HUES6 (cell line): ENCODE measurements at regions not wholly inside any gene's neighbourhood (a gene's known extent, or its start where the extent isn't known, plus 50 kb on each side); places are given as distances from the start of the nearest gene placed in this dataset.

Experiments
- H3K27ac ChIP-seq: 2 replicates; pipeline ENCODE4 v1.7.0; 2013; ENCODE audit warnings: low read depth, mild to moderate bottlenecking, low read length, inconsistent platforms
- H3K27me3 ChIP-seq: 2 replicates; pipeline ENCODE4 v1.6.1; 2013; ENCODE audit warnings: low read length; ENCODE audit not compliant: control insufficient read depth, insufficient read depth
- H3K36me3 ChIP-seq: 2 replicates; pipeline ENCODE4 v1.6.1; 2013; ENCODE audit warnings: low read length; ENCODE audit not compliant: control insufficient read depth, insufficient read depth
- H3K4me1 ChIP-seq: 2 replicates; pipeline ENCODE4 v1.6.1; 2013; ENCODE audit warnings: low read length; ENCODE audit not compliant: control insufficient read depth, insufficient read depth
- H3K4me3 ChIP-seq: 2 replicates; pipeline ENCODE4 v1.5.1; 2013; ENCODE audit warnings: low read depth, low read length
- H3K9ac ChIP-seq: one replicate; pipeline ENCODE4 v1.6.1; 2013; ENCODE audit warnings: mild to moderate bottlenecking, low read length
- H3K9me3 ChIP-seq: 2 replicates; pipeline ENCODE4 v1.6.1; 2013; ENCODE audit warnings: low read depth, low read length; ENCODE audit not compliant: control insufficient read depth, insufficient read depth

GRCh38 chr16:7185689-7186088 lies 147.0 kb upstream of the RBFOX1 start:
- no peaks in the 10 kb centered on the region for H3K9me3 ChIP-seq
- H3K36me3 ChIP-seq, result no peaks in the 10 kb centered on the region
- H3K4me3 ChIP-seq, result no peak overlapping the region
- H3K4me1 ChIP-seq, result no peaks in the 10 kb centered on the region
- no peak overlapping the region for H3K9ac ChIP-seq
- no peak overlapping the region for H3K27ac ChIP-seq
- no peaks in the 10 kb centered on the region for H3K27me3 ChIP-seq

- H3K27ac ChIP-seq, result no peak overlapping the region
- H3K36me3 ChIP-seq, result no peaks in the 10 kb centered on the region
These were observed 147.5 kb upstream of the RBFOX1 start for GRCh38 chr16:7185165-7185564.

GRCh38 chr16:7183768-7184167 lies 148.9 kb upstream of the RBFOX1 start:
- H3K4me3 ChIP-seq, result no peak overlapping the region
- H3K4me1 ChIP-seq, result no peaks in the 10 kb centered on the region
- no peaks in the 10 kb centered on the region for H3K27me3 ChIP-seq
- no peaks in the 10 kb centered on the region for H3K36me3 ChIP-seq
- H3K9me3 ChIP-seq, result no peaks in the 10 kb centered on the region
- no peak overlapping the region for H3K9ac ChIP-seq
- no peak overlapping the region for H3K27ac ChIP-seq

More at GRCh38 chr16:7185165-7185564, 147.5 kb upstream of the RBFOX1 start:
- no peaks in the 10 kb centered on the region for H3K27me3 ChIP-seq
- no peak overlapping the region for H3K4me3 ChIP-seq
- H3K4me1 ChIP-seq, result no peaks in the 10 kb centered on the region
- H3K9ac ChIP-seq, result no peak overlapping the region
- no peaks in the 10 kb centered on the region for H3K9me3 ChIP-seq

GRCh38 chr16:7182510-7183109 lies 150.0 kb upstream of the RBFOX1 start:
- H3K9ac ChIP-seq, result no peak overlapping the region
- no peak overlapping the region for H3K27ac ChIP-seq
- no peaks in the 10 kb centered on the region for H3K36me3 ChIP-seq
- H3K27me3 ChIP-seq, result no peaks in the 10 kb centered on the region
- no peak overlapping the region for H3K4me3 ChIP-seq
- no peaks in the 10 kb centered on the region for H3K9me3 ChIP-seq
- no peaks in the 10 kb centered on the region for H3K4me1 ChIP-seq

- no peak overlapping the region for H3K27ac ChIP-seq
- H3K4me1 ChIP-seq, result no peaks in the 10 kb centered on the region
- H3K36me3 ChIP-seq, result no peaks in the 10 kb centered on the region
- no peak overlapping the region for H3K9ac ChIP-seq
- no peak overlapping the region for H3K4me3 ChIP-seq
- H3K9me3 ChIP-seq, result no peaks in the 10 kb centered on the region
- H3K27me3 ChIP-seq, result no peaks in the 10 kb centered on the region
These were observed 154.8 kb upstream of the RBFOX1 start for GRCh38 chr16:7177875-7178274.

- no peaks in the 10 kb centered on the region for H3K4me1 ChIP-seq
- no peaks in the 10 kb centered on the region for H3K9me3 ChIP-seq
- H3K27ac ChIP-seq, result no peak overlapping the region
- no peak overlapping the region for H3K9ac ChIP-seq
- H3K4me3 ChIP-seq, result no peak overlapping the region
- no peaks in the 10 kb centered on the region for H3K27me3 ChIP-seq
- no peaks in the 10 kb centered on the region for H3K36me3 ChIP-seq
These were observed 161.5 kb upstream of the RBFOX1 start for GRCh38 chr16:7171151-7171550.

- H3K9me3 ChIP-seq, result no peaks in the 10 kb centered on the region
- no peak overlapping the region for H3K4me3 ChIP-seq
- no peaks in the 10 kb centered on the region for H3K4me1 ChIP-seq
- H3K27ac ChIP-seq, result no peak overlapping the region
- no peaks in the 10 kb centered on the region for H3K36me3 ChIP-seq
- H3K9ac ChIP-seq, result no peak overlapping the region
- H3K27me3 ChIP-seq, result no peaks in the 10 kb centered on the region
These were observed 165.0 kb upstream of the RBFOX1 start for GRCh38 chr16:7167626-7168025.

GRCh38 chr16:7161891-7162290 lies 170.8 kb upstream of the RBFOX1 start:
- no peak overlapping the region for H3K4me3 ChIP-seq
- H3K4me1 ChIP-seq, result no peaks in the 10 kb centered on the region
- H3K27me3 ChIP-seq, result peaks cover 4% of the 10 kb centered on the region; the same call in 1 of the 2 replicates
- H3K9ac ChIP-seq, result no peak overlapping the region
- H3K27ac ChIP-seq, result no peak overlapping the region
- no peaks in the 10 kb centered on the region for H3K36me3 ChIP-seq
- H3K9me3 ChIP-seq, result no peaks in the 10 kb centered on the region

GRCh38 chr16:7160093-7160492 lies 172.6 kb upstream of the RBFOX1 start:
- Histone ChIP-seq H3K9me3 (no peaks in the 10 kb centered on the region), H3K27ac (no peak overlapping the region), H3K4me1 (no peaks in the 10 kb centered on the region), H3K4me3 (no peak overlapping the region), H3K9ac (no peak overlapping the region), H3K27me3 (peaks cover 4% of the 10 kb centered on the region; the same call in 1 of the 2 replicates), H3K36me3 (no peaks in the 10 kb centered on the region)

- Histone ChIP-seq H3K9me3 (no peaks in the 10 kb centered on the region), H3K4me1 (no peaks in the 10 kb centered on the region), H3K9ac (no peak overlapping the region), H3K4me3 (no peak overlapping the region), H3K36me3 (no peaks in the 10 kb centered on the region), H3K27me3 (peaks cover 4% of the 10 kb centered on the region; the same call in 1 of the 2 replicates), H3K27ac (no peak overlapping the region)
These were observed 174.2 kb upstream of the RBFOX1 start for GRCh38 chr16:7158481-7158880.

- Histone ChIP-seq H3K27me3 (no peaks in the 10 kb centered on the region), H3K27ac (no peak overlapping the region), H3K36me3 (no peaks in the 10 kb centered on the region), H3K4me1 (no peaks in the 10 kb centered on the region), H3K9ac (no peak overlapping the region), H3K4me3 (no peak overlapping the region), H3K9me3 (peaks cover 13% of the 10 kb centered on the region)
These were observed 182.4 kb upstream of the RBFOX1 start for GRCh38 chr16:7150230-7150629.

- Histone ChIP-seq H3K36me3 (no peaks in the 10 kb centered on the region), H3K9ac (no peak overlapping the region), H3K27me3 (no peaks in the 10 kb centered on the region), H3K4me1 (no peaks in the 10 kb centered on the region), H3K9me3 (peaks cover 13% of the 10 kb centered on the region), H3K4me3 (no peak overlapping the region), H3K27ac (no peak overlapping the region)
These were observed 184.0 kb upstream of the RBFOX1 start for GRCh38 chr16:7148606-7149005.
